ENCODE measurements at regions not wholly inside any gene's neighbourhood (a gene's known extent, or its start where the extent isn't known, plus 50 kb on each side); places are given as distances from the start of the nearest gene placed in this dataset.

GRCh38 chr2:165033402-165033801, 78.1 kb upstream of the SLC38A11 start:
- no peak for DNase-seq (ENCODE audit: low read depth in 2 of 2)

- no peak for DNase-seq (ENCODE audit: low read depth in 2 of 2)
Measured at GRCh38 chr2:165032559-165032958, 77.2 kb upstream of the SLC38A11 start.

- no peak for DNase-seq (ENCODE audit: low read depth in 2 of 2)
Measured at GRCh38 chr2:165024199-165024598, 68.9 kb upstream of the SLC38A11 start.

GRCh38 chr2:165022781-165023180, 67.5 kb upstream of the SLC38A11 start:
- DNase-seq (ENCODE audit: low read depth in 2 of 2) = no peak

GRCh38 chr2:165017966-165018596, 62.8 kb upstream of the SLC38A11 start:
- no peak for DNase-seq (ENCODE audit: low read depth in 2 of 2)

- DNase-seq (ENCODE audit: low read depth in 2 of 2) = no peak
Measured at GRCh38 chr2:165016772-165017411, 61.6 kb upstream of the SLC38A11 start.

GRCh38 chr2:165015052-165015642, 59.8 kb upstream of the SLC38A11 start:
- peak; percentile 14 to 55 for DNase-seq (ENCODE audit: low read depth in 2 of 2)

- DNase-seq (ENCODE audit: low read depth in 2 of 2) = no peak
Measured at GRCh38 chr2:165013944-165014619, 58.8 kb upstream of the SLC38A11 start.

- DNase-seq (ENCODE audit: low read depth in 2 of 2) = no peak
Measured at GRCh38 chr2:165011199-165011598, 55.9 kb upstream of the SLC38A11 start.

GRCh38 chr2:165010556-165010955, 55.2 kb upstream of the SLC38A11 start:
- DNase-seq (ENCODE audit: low read depth in 2 of 2) = no peak

- no peak for DNase-seq (ENCODE audit: low read depth in 2 of 2)
Measured at GRCh38 chr2:165009466-165009865, 54.1 kb upstream of the SLC38A11 start.

- DNase-seq (ENCODE audit: low read depth in 2 of 2) = no peak
Measured at GRCh38 chr2:165008730-165009315, 53.5 kb upstream of the SLC38A11 start.

- DNase-seq (ENCODE audit: low read depth in 2 of 2) = no peak
Measured at GRCh38 chr2:165007161-165007744, 51.9 kb upstream of the SLC38A11 start.

Data from stimulated activated CD4-positive, alpha-beta T cell treated with anti-CD3 and anti-CD28 coated beads, Interleukin-12 subunit alpha, Interleukin-12 subunit beta, amount 100 ng/mL, for 24 hours (primary cell).